Right lobe of liver (tissue), 6 donors: ENCODE measurements at regions not wholly inside any gene's neighbourhood (a gene's known extent, or its start where the extent isn't known, plus 50 kb on each side); places are given as distances from the start of the nearest gene placed in this dataset.

ENCODE experiments used
- ATAC-seq, 4 donors: fragments of 200-7000 bp; cut with Tn5 transposase; one replicate each; pipeline ENCODE4 v1.9.1; 2020; ENCODE audit warnings: mild to moderate bottlenecking in 4 of 4, moderate library complexity in 4 of 4
- DNase-seq, 3 donors: peaks; one replicate each; pipeline ENCODE4 v3.0.0-alpha.2; 2020
- H3K27ac ChIP-seq, 3 donors: fragments of 200-600 bp; one replicate each; pipeline ENCODE4 v1.8.0; 2022
- H3K27me3 ChIP-seq, 2 donors: fragments of 200-600 bp; one replicate each; pipeline ENCODE4 v1.8.0; 2022
- H3K36me3 ChIP-seq, 4 donors: fragments of 200-600 bp; sonication (generic) in 1 of 4; one replicate each; pipeline versions ENCODE4 v1.5.1 to v1.8.0; 2017 to 2022; ENCODE audit warnings: control low read depth in 1 of 4
- H3K4me1 ChIP-seq, 4 donors: fragments of 200-600 bp; sonication (generic) in 1 of 4; one replicate each; pipeline versions ENCODE4 v1.5.1 to v1.8.0; 2017 to 2022; ENCODE audit warnings: control low read depth in 1 of 4
- H3K4me3 ChIP-seq, 3 donors: fragments of 200-600 bp; one replicate each; pipeline ENCODE4 v1.8.0; 2022
- H3K9me3 ChIP-seq, 4 donors: fragments of 200-600 bp; sonication (generic) in 1 of 4; one replicate each; pipeline versions ENCODE4 v1.5.1 to v1.8.0; 2017 to 2022; ENCODE audit warnings: control low read depth in 1 of 4
- CTCF ChIP-seq, 4 donors: fragments of 200-600 bp in 3 of 4; fragments of 450-650 bp in 1 of 4; IDR thresholded peaks; one replicate each; pipeline versions ENCODE4 v1.5.1 to v1.8.0; 2016 to 2022; ENCODE audit warnings: antibody characterized with exemption in 4 of 4, mild to moderate bottlenecking in 2 of 4
- POLR2A ChIP-seq: fragments of 450-650 bp; IDR thresholded peaks from one replicate; pipeline ENCODE4 v1.6.1; 2017; ENCODE audit warnings: antibody characterized with exemption, mild to moderate bottlenecking
- WGBS: methylation state at CpG from one replicate; pipeline ENCODE4 v1.1.6; 2018; ENCODE audit warnings: low coverage, low lambda C conversion rate; ENCODE audit not compliant: insufficient coverage; ENCODE audit errors: missing lambda C conversion rate; 5-methylcytosine and 5-hydroxymethylcytosine counted together
- intact Hi-C, 2 donors: fragments of 100-400 bp; cut with DNase I; formaldehyde crosslinking; loops; one replicate each; pipeline versions ENCODE4 v1.11.2 to v1.14.1; 2022
- donor health status: DM: no; HTN: yes; CAD: no.
- donor health status: DM: no; HTN: no; CAD: no.
- donor health status: DM: no; HTN: no; CAD: no.
- donor health status: DM: no; HTN: yes; CAD: no.
- donor health status: DM: no; HTN: yes; CAD: no.

DNA sequence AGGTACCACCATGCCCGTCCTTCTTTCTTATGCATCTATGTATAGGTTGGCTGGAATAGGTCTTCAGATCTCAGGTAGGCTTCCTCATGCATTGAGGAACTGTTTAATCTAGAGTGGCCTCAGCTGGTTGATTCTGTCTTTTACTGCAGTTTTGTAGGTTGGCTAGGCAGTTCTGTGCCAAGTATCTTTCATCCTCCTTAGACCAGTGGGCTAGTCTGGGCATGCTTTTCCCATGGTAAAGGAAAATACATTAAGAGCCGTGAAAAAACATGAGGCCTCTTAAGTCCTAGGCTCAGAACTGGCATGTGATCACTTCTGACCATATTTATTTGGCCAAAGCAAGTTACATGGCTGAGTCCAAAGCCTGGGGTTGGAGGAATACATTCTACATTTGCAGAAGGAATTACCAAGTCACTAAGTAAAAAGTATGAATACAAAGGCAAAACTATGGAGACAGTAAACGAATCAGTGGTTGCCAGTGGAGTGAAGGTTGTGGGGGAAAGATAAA, 137.3 kb downstream of the WIF1 start:
- Histone ChIP-seq H3K27me3 (no peaks in the 10 kb centered on the region), H3K9me3 (no peaks in the 10 kb centered on the region), H3K4me1 (no peaks in the 10 kb centered on the region), H3K36me3 (no peaks in the 10 kb centered on the region), H3K27ac (no peak overlapping the region), H3K4me3 (no peak overlapping the region)
- WGBS, result 57% methylated on average over 3 of the region's 3 CpGs
- DNase-seq (no peak), ATAC-seq (no peak)
- intact Hi-C loops, result no loop called here
- TF ChIP-seq POLR2A, result no peak
- no peak for TF ChIP-seq CTCF (IDR thresholded peaks at IDR 0.05)

DNA sequence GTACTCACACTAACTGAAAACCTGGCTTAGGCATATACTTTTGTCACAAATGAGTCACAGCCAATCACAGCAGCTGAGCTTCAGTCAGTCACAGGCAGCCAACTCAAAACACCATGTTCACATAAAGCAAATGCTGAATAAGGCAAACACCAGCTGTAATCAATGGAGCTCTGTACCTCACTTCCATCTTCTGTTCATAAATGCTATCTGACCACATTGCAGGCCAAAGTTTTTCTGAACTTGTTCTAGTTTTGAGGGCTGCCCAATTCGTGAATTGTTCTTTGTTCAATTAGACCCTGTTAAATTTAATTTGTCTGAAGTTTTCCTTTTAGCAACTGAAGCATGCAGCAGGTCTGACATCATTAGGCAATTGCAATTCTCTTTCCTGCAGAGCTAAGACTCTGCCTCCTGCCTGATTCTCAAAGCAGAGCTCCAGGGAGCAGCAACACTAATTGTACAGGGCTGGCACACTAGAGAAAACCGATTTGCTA, 129.9 kb downstream of the WIF1 start:
- H3K4me1 ChIP-seq, result no peaks in the 10 kb centered on the region
- H3K27me3 ChIP-seq, result no peaks in the 10 kb centered on the region
- H3K36me3 ChIP-seq, result no peaks in the 10 kb centered on the region
- no peak for DNase-seq
- no peaks in the 10 kb centered on the region for H3K9me3 ChIP-seq
- TF ChIP-seq POLR2A (no peak), CTCF (IDR thresholded peaks at IDR 0.05) (no peak)
- 41% methylated on average over 2 of the region's 2 CpGs for WGBS
- ATAC-seq, result no peak
- no peak overlapping the region for H3K4me3 ChIP-seq
- no peak overlapping the region for H3K27ac ChIP-seq
- intact Hi-C loops, result no loop called here

DNA sequence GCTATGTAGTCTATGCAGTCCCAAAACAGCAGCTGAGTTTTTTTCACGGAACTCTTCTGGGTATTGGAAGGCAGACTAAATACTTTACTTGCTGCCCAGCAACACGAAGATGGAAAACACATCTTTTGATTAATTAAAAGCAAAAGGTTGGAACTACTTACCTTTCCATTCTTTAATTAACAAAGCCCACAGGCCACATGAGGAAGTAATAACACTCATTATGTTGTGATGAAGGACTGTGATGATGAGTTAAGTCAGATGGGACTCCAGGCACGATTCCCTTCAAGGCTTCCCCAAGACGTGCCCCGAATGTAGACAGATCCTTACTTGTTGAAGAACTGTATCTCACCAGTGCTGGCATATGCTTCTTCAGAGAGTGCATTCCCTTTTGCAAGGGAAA, 129.0 kb downstream of the WIF1 start:
- Histone ChIP-seq H3K9me3 (no peaks in the 10 kb centered on the region), H3K27me3 (no peaks in the 10 kb centered on the region), H3K36me3 (no peaks in the 10 kb centered on the region), H3K27ac (no peak overlapping the region), H3K4me1 (no peaks in the 10 kb centered on the region), H3K4me3 (no peak overlapping the region)
- WGBS, result 45% methylated on average over 5 of the region's 5 CpGs
- intact Hi-C loops, result no loop called here
- TF ChIP-seq POLR2A (no peak), CTCF (IDR thresholded peaks at IDR 0.05) (no peak)
- no peak for DNase-seq
- no peak for ATAC-seq

- Histone ChIP-seq H3K36me3 (no peaks in the 10 kb centered on the region), H3K27ac (no peak overlapping the region), H3K9me3 (no peaks in the 10 kb centered on the region), H3K4me3 (no peak overlapping the region), H3K4me1 (no peaks in the 10 kb centered on the region), H3K27me3 (no peaks in the 10 kb centered on the region)
- TF ChIP-seq CTCF (IDR thresholded peaks at IDR 0.05) (no peak), POLR2A (no peak)
- intact Hi-C loops, result no loop called here
- no peak for ATAC-seq
- WGBS, result 0% methylated on average over 1 of the region's 1 CpG
- DNase-seq, result no peak
Measured at GRCh38 chr12:64992641-64993040, 128.5 kb downstream of the WIF1 start.

DNA sequence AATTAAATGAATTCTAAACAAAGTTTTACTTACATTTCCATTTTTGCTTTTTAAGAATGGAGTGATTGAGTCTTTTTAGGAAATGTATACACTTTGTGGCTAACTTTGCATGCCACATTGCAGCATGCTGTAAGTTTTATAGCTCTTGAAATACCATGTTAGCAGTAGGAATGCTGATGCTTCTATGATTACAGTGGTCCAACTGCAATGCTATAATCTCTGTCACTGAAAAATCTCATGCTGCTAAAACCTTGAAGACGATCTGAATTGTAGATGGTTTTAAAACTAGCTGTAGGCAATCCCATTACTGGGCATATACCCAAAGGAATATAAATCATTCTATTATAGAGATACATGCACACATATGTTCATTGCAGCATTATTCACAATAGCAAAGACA, 127.6 kb downstream of the WIF1 start:
- intact Hi-C loops, result no loop called here
- DNase-seq, result no peak
- no peak overlapping the region for H3K4me3 ChIP-seq
- TF ChIP-seq POLR2A (no peak), CTCF (IDR thresholded peaks at IDR 0.05) (no peak)
- ATAC-seq, result no peak
- no peaks in the 10 kb centered on the region for H3K9me3 ChIP-seq
- WGBS, result 33% methylated on average over 1 of the region's 1 CpG
- H3K27me3 ChIP-seq, result no peaks in the 10 kb centered on the region
- H3K27ac ChIP-seq, result no peak overlapping the region
- no peaks in the 10 kb centered on the region for H3K36me3 ChIP-seq
- H3K4me1 ChIP-seq, result no peaks in the 10 kb centered on the region
